NT2/D1 (cell line): ENCODE measurements at regions not wholly inside any gene's neighbourhood (a gene's known extent, or its start where the extent isn't known, plus 50 kb on each side); places are given as distances from the start of the nearest gene placed in this dataset.

Experiments
- SUZ12 ChIP-seq: IDR thresholded peaks from 2 replicates; pipeline ENCODE4 v1.6.1; 2011; ENCODE audit not compliant: insufficient read length, insufficient read depth; ENCODE audit errors: extremely low read depth
- ZNF274 ChIP-seq: IDR thresholded peaks from 2 replicates; pipeline ENCODE4 v1.6.1; 2011; ENCODE audit warnings: mild to moderate bottlenecking, low read depth, low read length

GRCh38 chr1:53398576-53399365, 60.4 kb upstream of the DMRTB1 start:
- TF ChIP-seq SUZ12 (no peak), ZNF274 (no peak)
